ENCODE measurements at regions not wholly inside any gene's neighbourhood (a gene's known extent, or its start where the extent isn't known, plus 50 kb on each side); places are given as distances from the start of the nearest gene placed in this dataset.

DNA sequence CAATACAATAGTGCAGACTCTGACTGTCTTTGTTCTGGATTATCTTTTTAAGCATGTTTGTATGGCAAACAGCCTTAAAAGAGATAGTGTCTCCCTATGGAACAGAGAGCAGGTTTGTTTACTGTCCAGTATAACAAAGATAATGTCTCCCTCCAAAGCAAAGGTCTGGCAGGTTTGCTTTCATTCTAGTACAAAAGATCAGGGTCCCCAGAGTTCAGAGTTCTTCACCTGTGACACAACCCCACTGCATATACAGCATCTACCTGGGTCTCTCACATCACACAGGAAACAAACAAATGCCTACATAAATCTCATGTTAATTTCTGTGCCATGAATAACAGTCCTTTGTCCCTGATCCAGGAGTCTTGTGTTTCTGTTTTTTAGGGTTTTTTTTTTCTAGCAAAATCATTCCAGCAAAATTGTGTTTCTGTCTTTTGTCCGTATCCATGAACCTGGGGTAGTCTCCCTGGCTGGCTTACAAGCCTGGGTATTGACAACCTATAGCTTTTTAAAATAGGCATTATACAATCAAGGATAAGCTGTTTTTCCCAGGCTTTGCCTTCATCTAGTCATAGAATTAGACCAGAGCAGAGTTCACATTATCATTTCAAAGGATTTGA, 89.4 kb upstream of the PTBP2 start:
- ChIA-PET POLR2A (no interaction called here), CTCF (ENCODE audit: low intra/inter-chr PET ratio) (no interaction called here)
- no peaks in the 10 kb centered on the region for H3K79me2 ChIP-seq (ENCODE audit: control insufficient read depth, insufficient read depth, low read length)
- H3K27ac ChIP-seq (ENCODE audit: extremely low read depth, low read depth, low read length) = no peak overlapping the region
- H3K27me3 ChIP-seq (ENCODE audit: control insufficient read depth in 2 of 2, insufficient read depth in 2 of 2, low read length in 2 of 2) = no peaks in the 10 kb centered on the region
- H3K4me1 ChIP-seq (replicated peaks in 1 of 2; ENCODE audit: control insufficient read depth in 2 of 2, insufficient read depth in 2 of 2, low read length in 2 of 2) = no peaks in the 10 kb centered on the region
- no peaks in the 10 kb centered on the region for H4K20me1 ChIP-seq (replicated peaks; ENCODE audit: control insufficient read depth, insufficient read depth, low read length)
- H3K36me3 ChIP-seq (ENCODE audit: control insufficient read depth, insufficient read depth, low read length) = no peaks in the 10 kb centered on the region
- ATAC-seq = no peak
- no peak overlapping the region for H3K9ac ChIP-seq (ENCODE audit: insufficient read depth in 1 of 2, low read depth in 2 of 2, low read length in 2 of 2)
- no peaks in the 10 kb centered on the region for H3K9me1 ChIP-seq (ENCODE audit: control insufficient read depth, insufficient read depth, low read length)
- H2AFZ ChIP-seq (ENCODE audit: low read depth, low read length) = no peak overlapping the region
- no peak for FAIRE-seq
- no peaks in the 10 kb centered on the region for H3K9me3 ChIP-seq (replicated peaks; ENCODE audit: control insufficient read depth, insufficient read depth, low read depth, low read length)
- no peak overlapping the region for H3K4me3 ChIP-seq
- in situ Hi-C loops (cut with MboI) (no loop called here), intact Hi-C loops (cut with micrococcal nuclease) (no loop called here)
- BruUV-seq (replicated peaks) = no TSS peak
- WGBS (ENCODE audit: insufficient coverage, low coverage, missing lambda C conversion rate) = 17% methylated on average over 1 of the region's 1 CpG
- no peak for DNase-seq (ENCODE audit: extremely low read depth in 1 of 4, low spot score in 3 of 4)
- no peak overlapping the region for H3K4me2 ChIP-seq (ENCODE audit: insufficient read depth, low read length)
- TF ChIP-seq, protein P1, sequence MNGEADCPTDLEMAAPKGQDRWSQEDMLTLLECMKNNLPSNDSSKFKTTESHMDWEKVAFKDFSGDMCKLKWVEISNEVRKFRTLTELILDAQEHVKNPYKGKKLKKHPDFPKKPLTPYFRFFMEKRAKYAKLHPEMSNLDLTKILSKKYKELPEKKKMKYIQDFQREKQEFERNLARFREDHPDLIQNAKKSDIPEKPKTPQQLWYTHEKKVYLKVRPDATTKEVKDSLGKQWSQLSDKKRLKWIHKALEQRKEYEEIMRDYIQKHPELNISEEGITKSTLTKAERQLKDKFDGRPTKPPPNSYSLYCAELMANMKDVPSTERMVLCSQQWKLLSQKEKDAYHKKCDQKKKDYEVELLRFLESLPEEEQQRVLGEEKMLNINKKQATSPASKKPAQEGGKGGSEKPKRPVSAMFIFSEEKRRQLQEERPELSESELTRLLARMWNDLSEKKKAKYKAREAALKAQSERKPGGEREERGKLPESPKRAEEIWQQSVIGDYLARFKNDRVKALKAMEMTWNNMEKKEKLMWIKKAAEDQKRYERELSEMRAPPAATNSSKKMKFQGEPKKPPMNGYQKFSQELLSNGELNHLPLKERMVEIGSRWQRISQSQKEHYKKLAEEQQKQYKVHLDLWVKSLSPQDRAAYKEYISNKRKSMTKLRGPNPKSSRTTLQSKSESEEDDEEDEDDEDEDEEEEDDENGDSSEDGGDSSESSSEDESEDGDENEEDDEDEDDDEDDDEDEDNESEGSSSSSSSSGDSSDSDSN (IDR thresholded peaks at IDR 0.05; ENCODE audit: borderline replicate concordance in 1 of 2, low read depth in 2 of 2, low read length in 2 of 2) = no peak
- TF ChIP-seq POLR2AphosphoS5 (IDR thresholded peaks at IDR 0.05; ENCODE audit: control insufficient read depth, insufficient read depth, low read depth, low read length) (no peak), MTA1 (IDR thresholded peaks at IDR 0.05; ENCODE audit: borderline replicate concordance) (no peak), ZNF77 (CRISPR knock-in tag; IDR thresholded peaks at IDR 0.05) (no peak), SREBF2 (CRISPR knock-in tag; IDR thresholded peaks at IDR 0.05) (no peak), ZNF146 (CRISPR knock-in tag; IDR thresholded peaks at IDR 0.05; ENCODE audit: unreplicated experiment) (no peak), ZNF785 (CRISPR knock-in tag; IDR thresholded peaks at IDR 0.05) (no peak), NCOA6 (IDR thresholded peaks at IDR 0.05) (no peak), DDX20 (tag; IDR thresholded peaks at IDR 0.05; ENCODE audit: low read depth) (no peak), TAF15 (IDR thresholded peaks at IDR 0.05; ENCODE audit: low read depth, low read length) (no peak), RBFOX2 (IDR thresholded peaks at IDR 0.05; ENCODE audit: low read depth, low read length) (no peak)
- TF ChIP-seq, protein P2, sequence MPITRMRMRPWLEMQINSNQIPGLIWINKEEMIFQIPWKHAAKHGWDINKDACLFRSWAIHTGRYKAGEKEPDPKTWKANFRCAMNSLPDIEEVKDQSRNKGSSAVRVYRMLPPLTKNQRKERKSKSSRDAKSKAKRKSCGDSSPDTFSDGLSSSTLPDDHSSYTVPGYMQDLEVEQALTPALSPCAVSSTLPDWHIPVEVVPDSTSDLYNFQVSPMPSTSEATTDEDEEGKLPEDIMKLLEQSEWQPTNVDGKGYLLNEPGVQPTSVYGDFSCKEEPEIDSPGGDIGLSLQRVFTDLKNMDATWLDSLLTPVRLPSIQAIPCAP (CRISPR knock-in tag; IDR thresholded peaks at IDR 0.05; ENCODE audit: borderline replicate concordance) = no peak
- TF ChIP-seq, protein P3, sequence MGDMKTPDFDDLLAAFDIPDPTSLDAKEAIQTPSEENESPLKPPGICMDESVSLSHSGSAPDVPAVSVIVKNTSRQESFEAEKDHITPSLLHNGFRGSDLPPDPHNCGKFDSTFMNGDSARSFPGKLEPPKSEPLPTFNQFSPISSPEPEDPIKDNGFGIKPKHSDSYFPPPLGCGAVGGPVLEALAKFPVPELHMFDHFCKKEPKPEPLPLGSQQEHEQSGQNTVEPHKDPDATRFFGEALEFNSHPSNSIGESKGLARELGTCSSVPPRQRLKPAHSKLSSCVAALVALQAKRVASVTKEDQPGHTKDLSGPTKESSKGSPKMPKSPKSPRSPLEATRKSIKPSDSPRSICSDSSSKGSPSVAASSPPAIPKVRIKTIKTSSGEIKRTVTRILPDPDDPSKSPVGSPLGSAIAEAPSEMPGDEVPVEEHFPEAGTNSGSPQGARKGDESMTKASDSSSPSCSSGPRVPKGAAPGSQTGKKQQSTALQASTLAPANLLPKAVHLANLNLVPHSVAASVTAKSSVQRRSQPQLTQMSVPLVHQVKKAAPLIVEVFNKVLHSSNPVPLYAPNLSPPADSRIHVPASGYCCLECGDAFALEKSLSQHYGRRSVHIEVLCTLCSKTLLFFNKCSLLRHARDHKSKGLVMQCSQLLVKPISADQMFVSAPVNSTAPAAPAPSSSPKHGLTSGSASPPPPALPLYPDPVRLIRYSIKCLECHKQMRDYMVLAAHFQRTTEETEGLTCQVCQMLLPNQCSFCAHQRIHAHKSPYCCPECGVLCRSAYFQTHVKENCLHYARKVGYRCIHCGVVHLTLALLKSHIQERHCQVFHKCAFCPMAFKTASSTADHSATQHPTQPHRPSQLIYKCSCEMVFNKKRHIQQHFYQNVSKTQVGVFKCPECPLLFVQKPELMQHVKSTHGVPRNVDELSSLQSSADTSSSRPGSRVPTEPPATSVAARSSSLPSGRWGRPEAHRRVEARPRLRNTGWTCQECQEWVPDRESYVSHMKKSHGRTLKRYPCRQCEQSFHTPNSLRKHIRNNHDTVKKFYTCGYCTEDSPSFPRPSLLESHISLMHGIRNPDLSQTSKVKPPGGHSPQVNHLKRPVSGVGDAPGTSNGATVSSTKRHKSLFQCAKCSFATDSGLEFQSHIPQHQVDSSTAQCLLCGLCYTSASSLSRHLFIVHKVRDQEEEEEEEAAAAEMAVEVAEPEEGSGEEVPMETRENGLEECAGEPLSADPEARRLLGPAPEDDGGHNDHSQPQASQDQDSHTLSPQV (IDR thresholded peaks at IDR 0.05) = no peak
- TF ChIP-seq, protein P4, sequence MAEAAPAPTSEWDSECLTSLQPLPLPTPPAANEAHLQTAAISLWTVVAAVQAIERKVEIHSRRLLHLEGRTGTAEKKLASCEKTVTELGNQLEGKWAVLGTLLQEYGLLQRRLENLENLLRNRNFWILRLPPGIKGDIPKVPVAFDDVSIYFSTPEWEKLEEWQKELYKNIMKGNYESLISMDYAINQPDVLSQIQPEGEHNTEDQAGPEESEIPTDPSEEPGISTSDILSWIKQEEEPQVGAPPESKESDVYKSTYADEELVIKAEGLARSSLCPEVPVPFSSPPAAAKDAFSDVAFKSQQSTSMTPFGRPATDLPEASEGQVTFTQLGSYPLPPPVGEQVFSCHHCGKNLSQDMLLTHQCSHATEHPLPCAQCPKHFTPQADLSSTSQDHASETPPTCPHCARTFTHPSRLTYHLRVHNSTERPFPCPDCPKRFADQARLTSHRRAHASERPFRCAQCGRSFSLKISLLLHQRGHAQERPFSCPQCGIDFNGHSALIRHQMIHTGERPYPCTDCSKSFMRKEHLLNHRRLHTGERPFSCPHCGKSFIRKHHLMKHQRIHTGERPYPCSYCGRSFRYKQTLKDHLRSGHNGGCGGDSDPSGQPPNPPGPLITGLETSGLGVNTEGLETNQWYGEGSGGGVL (CRISPR knock-in tag; IDR thresholded peaks at IDR 0.05) = no peak
